Endodermal cell (in vitro differentiated cells): ENCODE measurements at regions not wholly inside any gene's neighbourhood (a gene's known extent, or its start where the extent isn't known, plus 50 kb on each side); places are given as distances from the start of the nearest gene placed in this dataset.

Experiments used
- DNase-seq: peaks from one replicate; pipeline ENCODE4 v3.0.0-alpha.2; 2017
- H3K27ac ChIP-seq: 2 replicates; pipeline ENCODE4 v1.5.1; 2013; ENCODE audit warnings: mild to moderate bottlenecking, low read depth, low read length, moderate library complexity
- H3K27me3 ChIP-seq: 2 replicates; pipeline ENCODE4 v1.6.1; 2013; ENCODE audit warnings: mild to moderate bottlenecking, low read length, moderate library complexity; ENCODE audit not compliant: insufficient read depth, control insufficient read depth, poor library complexity, severe bottlenecking
- H3K36me3 ChIP-seq: 2 replicates; pipeline ENCODE4 v1.7.0; 2013; ENCODE audit warnings: mild to moderate bottlenecking, low read length, moderate library complexity; ENCODE audit not compliant: control insufficient read depth, insufficient read depth
- H3K4me1 ChIP-seq: one replicate; pipeline ENCODE4 v1.7.0; 2013; ENCODE audit warnings: low read length; ENCODE audit not compliant: control insufficient read depth, insufficient read depth
- H3K4me3 ChIP-seq: 2 replicates; pipeline ENCODE4 v1.5.1; 2013; ENCODE audit warnings: mild to moderate bottlenecking, low read length, moderate library complexity
- H3K9ac ChIP-seq: 2 replicates; pipeline ENCODE4 v1.6.1; 2013; ENCODE audit warnings: mild to moderate bottlenecking, low read length, moderate library complexity; ENCODE audit not compliant: poor library complexity, severe bottlenecking; ENCODE audit errors: extremely low read depth
- H3K9me3 ChIP-seq: 2 replicates; pipeline ENCODE4 v1.6.1; 2013; ENCODE audit warnings: mild to moderate bottlenecking, low read length, moderate library complexity; ENCODE audit not compliant: control insufficient read depth
- H3K27ac Mint-ChIP-seq: 2 replicates; pipeline ENCODE4 v1.8.0; 2020; ENCODE audit warnings: mixed read lengths
- H3K27me3 Mint-ChIP-seq: 2 replicates; pipeline ENCODE4 v1.8.0; 2021; ENCODE audit warnings: mild to moderate bottlenecking, mixed read lengths; ENCODE audit not compliant: insufficient read depth
- H3K36me3 Mint-ChIP-seq: 2 replicates; pipeline ENCODE4 v1.8.0; 2020; ENCODE audit warnings: low read depth, mixed read lengths
- H3K4me1 Mint-ChIP-seq: 2 replicates; pipeline ENCODE4 v1.8.0; 2020; ENCODE audit warnings: mixed read lengths
- H3K4me3 Mint-ChIP-seq: 2 replicates; pipeline ENCODE4 v1.8.0; 2020; ENCODE audit warnings: mild to moderate bottlenecking, moderate library complexity, mixed read lengths
- H3K9me3 Mint-ChIP-seq: 2 replicates; pipeline ENCODE4 v1.8.0; 2020; ENCODE audit warnings: mild to moderate bottlenecking, mixed read lengths
- WGBS, 2 experiments: methylation state at CpG; one replicate each; pipeline versions ENCODE4 v1.1.5 to v1.1.7; 2013; ENCODE audit warnings: missing lambda C conversion rate in 2 of 2, mixed read lengths in 1 of 2; ENCODE audit not compliant: insufficient coverage in 1 of 2, insufficient read length in 1 of 2; 5-methylcytosine and 5-hydroxymethylcytosine counted together
- TF ChIP-seq, protein P1 (sequence below): fragments of 200-600 bp; sonication (generic); conservative IDR thresholded peaks from 2 replicates; pipeline ENCODE4 v1.5.0; 2021; ENCODE audit warnings: antibody characterized with exemption, mild to moderate bottlenecking

DNA sequence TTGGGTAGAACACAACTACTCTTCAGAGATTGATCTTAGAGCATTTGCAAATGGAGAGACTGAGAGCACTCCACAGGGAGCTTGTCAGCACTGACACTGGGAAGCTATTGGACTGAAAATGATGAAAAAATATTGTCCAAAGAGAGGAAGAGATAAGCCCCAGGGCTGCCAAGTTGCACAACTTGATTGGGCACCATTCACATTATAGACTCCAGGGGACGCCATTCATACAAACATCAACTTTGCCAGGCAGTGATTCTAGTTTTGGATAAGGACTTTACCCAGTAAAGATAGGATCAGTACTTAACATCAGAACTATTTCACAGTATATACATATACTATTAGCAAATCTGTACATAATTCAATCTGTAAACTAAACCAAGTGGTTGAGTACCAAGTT, 79.6 kb upstream of the MYCN start:
- Mint-ChIP-seq H3K36me3 (no peaks in the 10 kb centered on the region), H3K27ac (no peak overlapping the region), H3K4me3 (no peak overlapping the region), H3K4me1 (no peaks in the 10 kb centered on the region), H3K27me3 (no peaks in the 10 kb centered on the region), H3K9me3 (no peaks in the 10 kb centered on the region)
- no peak for DNase-seq
- TF ChIP-seq, protein P1, sequence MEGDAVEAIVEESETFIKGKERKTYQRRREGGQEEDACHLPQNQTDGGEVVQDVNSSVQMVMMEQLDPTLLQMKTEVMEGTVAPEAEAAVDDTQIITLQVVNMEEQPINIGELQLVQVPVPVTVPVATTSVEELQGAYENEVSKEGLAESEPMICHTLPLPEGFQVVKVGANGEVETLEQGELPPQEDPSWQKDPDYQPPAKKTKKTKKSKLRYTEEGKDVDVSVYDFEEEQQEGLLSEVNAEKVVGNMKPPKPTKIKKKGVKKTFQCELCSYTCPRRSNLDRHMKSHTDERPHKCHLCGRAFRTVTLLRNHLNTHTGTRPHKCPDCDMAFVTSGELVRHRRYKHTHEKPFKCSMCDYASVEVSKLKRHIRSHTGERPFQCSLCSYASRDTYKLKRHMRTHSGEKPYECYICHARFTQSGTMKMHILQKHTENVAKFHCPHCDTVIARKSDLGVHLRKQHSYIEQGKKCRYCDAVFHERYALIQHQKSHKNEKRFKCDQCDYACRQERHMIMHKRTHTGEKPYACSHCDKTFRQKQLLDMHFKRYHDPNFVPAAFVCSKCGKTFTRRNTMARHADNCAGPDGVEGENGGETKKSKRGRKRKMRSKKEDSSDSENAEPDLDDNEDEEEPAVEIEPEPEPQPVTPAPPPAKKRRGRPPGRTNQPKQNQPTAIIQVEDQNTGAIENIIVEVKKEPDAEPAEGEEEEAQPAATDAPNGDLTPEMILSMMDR = peak; percentile 65
- H3K27me3 ChIP-seq = no peaks in the 10 kb centered on the region
- WGBS, 2 experiments = 75% methylated on average over 1 of the region's 1 CpG; no CpG with 5 or more reads in 1 of the 2 experiments
- no peaks in the 10 kb centered on the region for H3K9me3 ChIP-seq
- no peak overlapping the region for H3K27ac ChIP-seq
- no peak overlapping the region for H3K9ac ChIP-seq
- H3K4me3 ChIP-seq = no peak overlapping the region
- no peaks in the 10 kb centered on the region for H3K4me1 ChIP-seq
- no peaks in the 10 kb centered on the region for H3K36me3 ChIP-seq

DNA sequence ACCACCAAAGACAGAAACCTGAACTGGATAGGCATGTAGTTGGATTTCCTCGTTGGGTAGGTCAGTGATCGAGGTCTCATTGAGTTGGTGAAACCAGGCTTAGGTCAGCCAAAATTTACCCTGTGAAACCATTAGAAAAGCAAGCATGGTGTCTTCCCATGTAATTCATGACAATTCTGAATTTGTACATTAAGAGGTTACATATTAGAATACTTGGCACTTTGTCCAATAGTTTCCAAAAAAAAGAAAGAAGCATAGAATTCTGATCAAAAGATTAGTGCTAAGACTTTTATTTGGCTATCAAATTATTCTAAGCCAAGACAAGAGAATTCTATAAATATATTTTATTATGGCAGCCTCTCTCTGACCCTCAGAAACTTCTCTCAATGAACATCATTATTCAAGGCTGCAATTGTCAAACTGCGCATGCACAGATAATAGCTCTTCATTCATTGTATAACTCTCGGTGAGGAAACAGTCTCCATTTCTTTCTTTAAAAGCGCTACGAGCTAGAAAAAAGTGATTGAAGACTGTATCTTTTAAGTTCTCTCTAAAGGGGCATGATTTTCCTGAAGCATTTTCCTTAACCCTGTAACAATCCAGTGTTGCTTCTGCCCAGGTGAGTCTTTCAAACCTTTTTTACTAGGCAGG, 79.1 kb upstream of the MYCN start:
- H3K27ac ChIP-seq = no peak overlapping the region
- no peaks in the 10 kb centered on the region for H3K27me3 ChIP-seq
- TF ChIP-seq, protein P1 = no peak
- DNase-seq = no peak
- Mint-ChIP-seq H3K27ac (no peak overlapping the region), H3K4me3 (no peak overlapping the region), H3K36me3 (no peaks in the 10 kb centered on the region), H3K4me1 (no peaks in the 10 kb centered on the region), H3K27me3 (no peaks in the 10 kb centered on the region), H3K9me3 (no peaks in the 10 kb centered on the region)
- no peaks in the 10 kb centered on the region for H3K9me3 ChIP-seq
- H3K9ac ChIP-seq = no peak overlapping the region
- H3K36me3 ChIP-seq = no peaks in the 10 kb centered on the region
- H3K4me3 ChIP-seq = no peak overlapping the region
- no peaks in the 10 kb centered on the region for H3K4me1 ChIP-seq
- 91 to 95% methylated on average over 6 of the region's 6 CpGs for WGBS, 2 experiments

DNA sequence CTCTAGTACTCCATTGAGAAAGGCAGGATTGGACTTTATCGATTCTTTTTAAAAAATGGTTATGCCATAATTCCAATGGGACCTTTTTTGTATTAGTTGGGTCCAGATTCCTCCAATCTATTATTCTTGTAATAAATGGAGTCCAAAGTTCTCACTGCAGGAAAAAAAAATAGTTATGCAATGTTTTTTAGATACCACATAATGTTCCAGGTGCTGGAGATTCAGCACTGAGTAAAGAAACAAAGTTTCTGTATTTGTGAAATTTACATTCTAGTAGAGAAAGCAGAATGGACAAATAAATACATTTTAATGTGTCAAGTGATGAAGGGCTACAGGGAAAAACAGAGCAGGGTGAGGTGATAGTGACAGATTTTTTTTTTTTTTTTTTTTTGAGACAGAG, 78.5 kb upstream of the MYCN start:
- 84 to 100% methylated on average over 1 of the region's 1 CpG for WGBS, 2 experiments
- DNase-seq = no peak
- Histone ChIP-seq H3K9me3 (no peaks in the 10 kb centered on the region), H3K27ac (no peak overlapping the region), H3K4me3 (no peak overlapping the region), H3K27me3 (no peaks in the 10 kb centered on the region), H3K36me3 (no peaks in the 10 kb centered on the region), H3K9ac (no peak overlapping the region), H3K4me1 (no peaks in the 10 kb centered on the region)
- Mint-ChIP-seq H3K4me1 (no peaks in the 10 kb centered on the region), H3K9me3 (no peaks in the 10 kb centered on the region), H3K27me3 (no peaks in the 10 kb centered on the region), H3K36me3 (no peaks in the 10 kb centered on the region), H3K4me3 (no peak overlapping the region), H3K27ac (no peak overlapping the region)
- TF ChIP-seq, protein P1 = no peak
